WTC11 (cell line): ENCODE measurements at regions not wholly inside any gene's neighbourhood (a gene's known extent, or its start where the extent isn't known, plus 50 kb on each side); places are given as distances from the start of the nearest gene placed in this dataset.

Source experiments
- ATF1 ChIP-seq: sonication (generic); formaldehyde crosslinking; IDR thresholded peaks from 2 replicates; pipeline ENCODE4 v1.8.1; 2023; ENCODE audit warnings: mild to moderate bottlenecking, moderate library complexity, missing genetic modification reagents
- ATF3 ChIP-seq: sonication (generic); formaldehyde crosslinking; conservative IDR thresholded peaks from 2 replicates; pipeline ENCODE4 v1.8.1; 2022; ENCODE audit warnings: mild to moderate bottlenecking, missing genetic modification reagents
- ATF6 ChIP-seq: sonication (generic); formaldehyde crosslinking; IDR thresholded peaks from 2 replicates; pipeline ENCODE4 v1.8.1; 2023; ENCODE audit warnings: mild to moderate bottlenecking, missing genetic modification reagents
- CTCF ChIP-seq: fragments of 200-600 bp; IDR thresholded peaks from 2 replicates; pipeline ENCODE4 v1.8.0; 2022; ENCODE audit warnings: antibody characterized with exemption
- ESRRA ChIP-seq: sonication (generic); formaldehyde crosslinking; IDR thresholded peaks from 2 replicates; pipeline ENCODE4 v1.8.1; 2022; ENCODE audit warnings: mild to moderate bottlenecking, missing genetic modification reagents, borderline replicate concordance
- MAX ChIP-seq: sonication (generic); formaldehyde crosslinking; IDR thresholded peaks from 2 replicates; pipeline ENCODE4 v1.8.0; 2022; ENCODE audit warnings: mild to moderate bottlenecking, missing genetic modification reagents
- NR1H2 ChIP-seq: sonication (generic); formaldehyde crosslinking; IDR thresholded peaks from 2 replicates; pipeline ENCODE4 v1.9.0; 2021; ENCODE audit warnings: mild to moderate bottlenecking, moderate library complexity, missing genetic modification reagents
- SMAD4 ChIP-seq: sonication (generic); formaldehyde crosslinking; IDR thresholded peaks from 2 replicates; pipeline ENCODE4 v1.8.0; 2022; ENCODE audit warnings: mild to moderate bottlenecking, missing genetic modification reagents
- TCF7 ChIP-seq: sonication (generic); formaldehyde crosslinking; IDR thresholded peaks from 2 replicates; pipeline ENCODE4 v1.8.0; 2022; ENCODE audit warnings: mild to moderate bottlenecking, low read depth, missing genetic modification reagents, moderate library complexity
- TF ChIP-seq, protein P1 (sequence below): fragments of 250-450 bp; sonication (Bioruptor Pico); IDR thresholded peaks from 2 replicates; pipeline ENCODE4 v1.9.0; 2021; ENCODE audit warnings: mild to moderate bottlenecking

GRCh38 chr6:111971866-111972532, 81.9 kb upstream of the CCN6 start:
- TF ChIP-seq ATF6 (CRISPR knock-in tag) (no peak), CTCF (no peak), SMAD4 (CRISPR knock-in tag) (no peak), TCF7 (no peak), ATF1 (CRISPR knock-in tag) (no peak), MAX (CRISPR knock-in tag) (no peak), ATF3 (CRISPR knock-in tag) (no peak), NR1H2 (CRISPR knock-in tag) (no peak), ESRRA (CRISPR knock-in tag) (no peak)
- TF ChIP-seq, protein P1, sequence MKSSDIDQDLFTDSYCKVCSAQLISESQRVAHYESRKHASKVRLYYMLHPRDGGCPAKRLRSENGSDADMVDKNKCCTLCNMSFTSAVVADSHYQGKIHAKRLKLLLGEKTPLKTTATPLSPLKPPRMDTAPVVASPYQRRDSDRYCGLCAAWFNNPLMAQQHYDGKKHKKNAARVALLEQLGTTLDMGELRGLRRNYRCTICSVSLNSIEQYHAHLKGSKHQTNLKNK: no peak
